ENCODE measurements at regions not wholly inside any gene's neighbourhood (a gene's known extent, or its start where the extent isn't known, plus 50 kb on each side); places are given as distances from the start of the nearest gene placed in this dataset.

GRCh38 chr4:52535793-52536192, 123.3 kb downstream of the USP46 start:
- BruUV-seq (replicated peaks): no TSS peak
- DNase-seq: no peak
- intact Hi-C loops (cut with micrococcal nuclease; ENCODE audit: unreplicated experiment): loop anchor here (10.0 kb wide), 1 partner anchor 291 kb away; no protein-coding TSS in a partner anchor
- no peak overlapping the region for H3K4me3 Mint-ChIP-seq (ENCODE audit: low read depth, unreplicated experiment)
- no peak overlapping the region for H3K27ac Mint-ChIP-seq (ENCODE audit: unreplicated experiment)
- no peaks in the 10 kb centered on the region for H3K9me3 Mint-ChIP-seq (ENCODE audit: low read depth, unreplicated experiment)
- TF ChIP-seq CTCF (IDR thresholded peaks at IDR 0.05; ENCODE audit: unreplicated experiment): no peak
- no peaks in the 10 kb centered on the region for H3K4me1 Mint-ChIP-seq (ENCODE audit: low read depth, unreplicated experiment)
- no peaks in the 10 kb centered on the region for H3K36me3 Mint-ChIP-seq (ENCODE audit: insufficient read depth, unreplicated experiment)
- CTCF ChIA-PET: no interaction called here
- H3K27me3 Mint-ChIP-seq (ENCODE audit: unreplicated experiment): peaks cover 13% of the 10 kb centered on the region
